Calu3 (cell line): ENCODE measurements at regions not wholly inside any gene's neighbourhood (a gene's known extent, or its start where the extent isn't known, plus 50 kb on each side); places are given as distances from the start of the nearest gene placed in this dataset.

ENCODE experiments used
- BruUV-seq: library from RNA; stranded (reverse); fragments of 400-500 nt; replicated peaks from 2 replicates; lab custom pipeline; 2021; lab: Mats Ljungman, UMichigan
- CTCF ChIA-PET: fragments of 300-600 bp; sonication (Branson Sonifier 250); formaldehyde crosslinking; loops from one replicate; lab custom pipeline; 2022; ENCODE audit warnings: antibody characterized with exemption; lab: Charles Lee
- DNase-seq: peaks from one replicate; pipeline ENCODE4 v3.0.0; 2022
- H3K27ac Mint-ChIP-seq: one replicate; pipeline ENCODE4 v1.8.0; 2022; ENCODE audit warnings: mixed read lengths; ENCODE audit not compliant: unreplicated experiment
- H3K27me3 Mint-ChIP-seq: one replicate; pipeline ENCODE4 v1.8.0; 2022; ENCODE audit warnings: mixed read lengths; ENCODE audit not compliant: unreplicated experiment
- H3K36me3 Mint-ChIP-seq: one replicate; pipeline ENCODE4 v1.8.0; 2022; ENCODE audit warnings: mild to moderate bottlenecking, moderate library complexity, mixed read lengths; ENCODE audit not compliant: insufficient read depth, unreplicated experiment
- H3K4me1 Mint-ChIP-seq: one replicate; pipeline ENCODE4 v1.8.0; 2022; ENCODE audit warnings: mild to moderate bottlenecking, low read depth, mixed read lengths; ENCODE audit not compliant: unreplicated experiment
- H3K4me3 Mint-ChIP-seq: one replicate; pipeline ENCODE4 v1.8.0; 2022; ENCODE audit warnings: mild to moderate bottlenecking, low read depth, moderate library complexity, mixed read lengths; ENCODE audit not compliant: unreplicated experiment
- H3K9me3 Mint-ChIP-seq: one replicate; pipeline ENCODE4 v1.8.0; 2022; ENCODE audit warnings: low read depth, mixed read lengths; ENCODE audit not compliant: unreplicated experiment
- intact Hi-C: fragments of 100-400 bp; cut with micrococcal nuclease; formaldehyde crosslinking; loops from one replicate; pipeline ENCODE4 v1.10.0; 2022; ENCODE audit not compliant: unreplicated experiment
- TF ChIP-seq, protein P1 (sequence below): fragments of 200-600 bp; IDR thresholded peaks from one replicate; pipeline ENCODE4 v1.8.0; 2022; ENCODE audit warnings: antibody characterized with exemption; ENCODE audit not compliant: unreplicated experiment

GRCh38 chr13:72101768-72102400 is 234.9 kb upstream of the DACH1 start:
- H3K27me3 Mint-ChIP-seq, result no peaks in the 10 kb centered on the region
- H3K36me3 Mint-ChIP-seq, result no peaks in the 10 kb centered on the region
- TF ChIP-seq, protein P1, sequence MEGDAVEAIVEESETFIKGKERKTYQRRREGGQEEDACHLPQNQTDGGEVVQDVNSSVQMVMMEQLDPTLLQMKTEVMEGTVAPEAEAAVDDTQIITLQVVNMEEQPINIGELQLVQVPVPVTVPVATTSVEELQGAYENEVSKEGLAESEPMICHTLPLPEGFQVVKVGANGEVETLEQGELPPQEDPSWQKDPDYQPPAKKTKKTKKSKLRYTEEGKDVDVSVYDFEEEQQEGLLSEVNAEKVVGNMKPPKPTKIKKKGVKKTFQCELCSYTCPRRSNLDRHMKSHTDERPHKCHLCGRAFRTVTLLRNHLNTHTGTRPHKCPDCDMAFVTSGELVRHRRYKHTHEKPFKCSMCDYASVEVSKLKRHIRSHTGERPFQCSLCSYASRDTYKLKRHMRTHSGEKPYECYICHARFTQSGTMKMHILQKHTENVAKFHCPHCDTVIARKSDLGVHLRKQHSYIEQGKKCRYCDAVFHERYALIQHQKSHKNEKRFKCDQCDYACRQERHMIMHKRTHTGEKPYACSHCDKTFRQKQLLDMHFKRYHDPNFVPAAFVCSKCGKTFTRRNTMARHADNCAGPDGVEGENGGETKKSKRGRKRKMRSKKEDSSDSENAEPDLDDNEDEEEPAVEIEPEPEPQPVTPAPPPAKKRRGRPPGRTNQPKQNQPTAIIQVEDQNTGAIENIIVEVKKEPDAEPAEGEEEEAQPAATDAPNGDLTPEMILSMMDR, result no peak
- no peak for DNase-seq
- BruUV-seq, result no TSS peak
- intact Hi-C loops, result no loop called here
- no peaks in the 10 kb centered on the region for H3K9me3 Mint-ChIP-seq
- CTCF ChIA-PET, result no interaction called here
- no peak overlapping the region for H3K27ac Mint-ChIP-seq
- no peaks in the 10 kb centered on the region for H3K4me1 Mint-ChIP-seq
- H3K4me3 Mint-ChIP-seq, result no peak overlapping the region

DNA sequence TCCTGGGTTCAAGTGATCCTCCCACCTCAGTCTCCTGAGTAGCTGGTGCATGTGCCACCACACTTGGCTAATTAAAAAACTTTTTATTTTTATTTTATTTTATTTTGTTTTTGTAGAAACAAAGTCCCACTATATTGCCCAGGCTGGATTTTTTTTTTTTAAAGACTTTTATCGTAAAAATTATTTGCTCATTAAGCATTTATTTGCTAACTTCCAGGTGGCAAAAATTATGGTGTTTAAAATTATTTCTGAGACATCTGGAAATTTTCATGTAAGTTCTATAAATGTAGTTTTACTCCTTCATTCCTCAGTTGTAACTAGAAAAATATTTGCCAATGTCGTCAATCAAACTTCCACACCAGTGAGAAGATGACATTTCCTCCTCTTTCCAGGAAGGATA is 233.3 kb upstream of the DACH1 start:
- no TSS peak for BruUV-seq
- Mint-ChIP-seq H3K36me3 (no peaks in the 10 kb centered on the region), H3K27me3 (no peaks in the 10 kb centered on the region), H3K4me3 (no peak overlapping the region), H3K27ac (no peak overlapping the region), H3K4me1 (no peaks in the 10 kb centered on the region), H3K9me3 (no peaks in the 10 kb centered on the region)
- intact Hi-C loops, result no loop called here
- no peak for DNase-seq
- CTCF ChIA-PET, result no interaction called here
- TF ChIP-seq, protein P1, result no peak

- Mint-ChIP-seq H3K9me3 (no peaks in the 10 kb centered on the region), H3K36me3 (no peaks in the 10 kb centered on the region), H3K27ac (no peak overlapping the region), H3K4me3 (no peak overlapping the region), H3K27me3 (no peaks in the 10 kb centered on the region), H3K4me1 (no peaks in the 10 kb centered on the region)
- intact Hi-C loops, result no loop called here
- TF ChIP-seq, protein P1, result no peak
- DNase-seq, result no peak
- CTCF ChIA-PET, result no interaction called here
- no TSS peak for BruUV-seq
Measured at GRCh38 chr13:72097568-72097967, 230.6 kb upstream of the DACH1 start.

- H3K27me3 Mint-ChIP-seq, result no peaks in the 10 kb centered on the region
- H3K27ac Mint-ChIP-seq, result no peak overlapping the region
- H3K9me3 Mint-ChIP-seq, result peaks cover 2% of the 10 kb centered on the region
- CTCF ChIA-PET, result no interaction called here
- no peaks in the 10 kb centered on the region for H3K36me3 Mint-ChIP-seq
- TF ChIP-seq, protein P1, result no peak
- intact Hi-C loops, result no loop called here
- no peaks in the 10 kb centered on the region for H3K4me1 Mint-ChIP-seq
- DNase-seq, result no peak
- BruUV-seq, result no TSS peak
- no peak overlapping the region for H3K4me3 Mint-ChIP-seq
Measured at GRCh38 chr13:72093262-72093661, 226.3 kb upstream of the DACH1 start.
